LNCaP clone FGC (cell line): ENCODE measurements at regions not wholly inside any gene's neighbourhood (a gene's known extent, or its start where the extent isn't known, plus 50 kb on each side); places are given as distances from the start of the nearest gene placed in this dataset.

Source experiments
- DNase-seq: peaks from one replicate; pipeline ENCODE4 v3.0.0-alpha.2; 2011; ENCODE audit warnings: low read depth
- H3K4me3 ChIP-seq: 2 replicates; pipeline ENCODE4 v1.5.1; 2011; ENCODE audit warnings: mild to moderate bottlenecking, low read depth, low read length, control low read depth
- CTCF ChIP-seq: IDR thresholded peaks from 2 replicates; pipeline ENCODE4 v1.5.1; 2012; ENCODE audit warnings: mild to moderate bottlenecking; ENCODE audit not compliant: control insufficient read depth, insufficient read depth; ENCODE audit errors: extremely low read depth

- H3K4me3 ChIP-seq, result no peak overlapping the region
- no peak for TF ChIP-seq CTCF
- DNase-seq, result no peak
Observed at GRCh38 chr9:124205686-124206352, 51.9 kb upstream of the NEK6 start.

GRCh38 chr9:124206391-124206790 lies 51.4 kb upstream of the NEK6 start:
- no peak overlapping the region for H3K4me3 ChIP-seq
- TF ChIP-seq CTCF, result no peak
- DNase-seq, result no peak
